ENCODE measurements at regions not wholly inside any gene's neighbourhood (a gene's known extent, or its start where the extent isn't known, plus 50 kb on each side); places are given as distances from the start of the nearest gene placed in this dataset.
"Not testable (repeated sequence)": the region's sequence is repeated elsewhere in the genome, so short reads cannot be mapped to it uniquely, and the experiment has no call there.

GRCh38 chr3:98710067-98710659 is 53.0 kb upstream of the ST3GAL6 start:
- H3K27me3 ChIP-seq (ENCODE audit: control insufficient read depth, insufficient read depth, low read length) = no peaks in the 10 kb centered on the region
- no peaks in the 10 kb centered on the region for H3K9me3 ChIP-seq (ENCODE audit: control insufficient read depth, insufficient read depth, low read length)
- DNase-seq (no peak), ATAC-seq (no peak)
- Mint-ChIP-seq H3K4me3 (no peak overlapping the region), H3K4me1 (no peaks in the 10 kb centered on the region), H3K27ac (no peak overlapping the region), H3K9me3 (no peaks in the 10 kb centered on the region), H3K36me3 (no peaks in the 10 kb centered on the region), H3K27me3 (ENCODE audit: low read depth in 2 of 2) (no peaks in the 10 kb centered on the region)
- intact Hi-C loops (cut with micrococcal nuclease) = no loop called here
- no peak for TF ChIP-seq CTCF (IDR thresholded peaks at IDR 0.05)
- no peaks in the 10 kb centered on the region for H3K36me3 ChIP-seq (ENCODE audit: control insufficient read depth, insufficient read depth, low read length)
- H3K27ac ChIP-seq (ENCODE audit: low read length) = no peak overlapping the region
- H3K4me3 ChIP-seq (ENCODE audit: low read length) = no peak overlapping the region
- WGBS (ENCODE audit: insufficient coverage) = 80% methylated on average over 1 of the region's 3 CpGs
- no peaks in the 10 kb centered on the region for H3K4me1 ChIP-seq (ENCODE audit: control insufficient read depth, insufficient read depth, low read length)

- Mint-ChIP-seq H3K9me3 (no peaks in the 10 kb centered on the region), H3K4me1 (no peaks in the 10 kb centered on the region), H3K27me3 (ENCODE audit: low read depth in 2 of 2) (no peaks in the 10 kb centered on the region), H3K4me3 (no peak overlapping the region), H3K36me3 (no peaks in the 10 kb centered on the region), H3K27ac (no peak overlapping the region)
- no peak for ATAC-seq
- H3K27me3 ChIP-seq (ENCODE audit: control insufficient read depth, insufficient read depth, low read length) = no peaks in the 10 kb centered on the region
- H3K4me1 ChIP-seq (ENCODE audit: control insufficient read depth, insufficient read depth, low read length) = no peaks in the 10 kb centered on the region
- no peak for TF ChIP-seq CTCF (IDR thresholded peaks at IDR 0.05)
- no peak overlapping the region for H3K4me3 ChIP-seq (ENCODE audit: low read length)
- no peak for DNase-seq
- WGBS (ENCODE audit: insufficient coverage) = 76% methylated on average over 2 of the region's 2 CpGs
- no peaks in the 10 kb centered on the region for H3K36me3 ChIP-seq (ENCODE audit: control insufficient read depth, insufficient read depth, low read length)
- intact Hi-C loops (cut with micrococcal nuclease) = no loop called here
- H3K27ac ChIP-seq (ENCODE audit: low read length) = no peak overlapping the region
- no peaks in the 10 kb centered on the region for H3K9me3 ChIP-seq (ENCODE audit: control insufficient read depth, insufficient read depth, low read length)
Measured at GRCh38 chr3:98711426-98711825, 51.7 kb upstream of the ST3GAL6 start.

GRCh38 chr3:98712726-98713125 is 50.4 kb upstream of the ST3GAL6 start:
- Histone ChIP-seq H3K27me3 (ENCODE audit: control insufficient read depth, insufficient read depth, low read length) (no peaks in the 10 kb centered on the region), H3K4me1 (ENCODE audit: control insufficient read depth, insufficient read depth, low read length) (no peaks in the 10 kb centered on the region), H3K36me3 (ENCODE audit: control insufficient read depth, insufficient read depth, low read length) (no peaks in the 10 kb centered on the region), H3K9me3 (ENCODE audit: control insufficient read depth, insufficient read depth, low read length) (no peaks in the 10 kb centered on the region), H3K4me3 (ENCODE audit: low read length) (no peak overlapping the region), H3K27ac (ENCODE audit: low read length) (no peak overlapping the region)
- WGBS (ENCODE audit: insufficient coverage) = 98% methylated on average over 6 of the region's 6 CpGs
- Mint-ChIP-seq H3K27me3 (ENCODE audit: low read depth in 2 of 2) (no peaks in the 10 kb centered on the region), H3K4me3 (no peak overlapping the region), H3K9me3 (peaks cover 0 to 2% of the 10 kb centered on the region in 2 donors), H3K4me1 (no peaks in the 10 kb centered on the region), H3K27ac (no peak overlapping the region), H3K36me3 (no peaks in the 10 kb centered on the region)
- no peak for TF ChIP-seq CTCF (IDR thresholded peaks at IDR 0.05)
- DNase-seq (no peak), ATAC-seq (no peak)
- intact Hi-C loops (cut with micrococcal nuclease) = no loop called here

GRCh38 chr3:98713332-98713731 is 49.8 kb upstream of the ST3GAL6 start:
- H3K4me1 ChIP-seq (ENCODE audit: control insufficient read depth, insufficient read depth, low read length); H3K27me3 ChIP-seq (ENCODE audit: control insufficient read depth, insufficient read depth, low read length); intact Hi-C loops (cut with micrococcal nuclease); H3K27ac Mint-ChIP-seq; H3K4me1 Mint-ChIP-seq; DNase-seq; H3K4me3 ChIP-seq (ENCODE audit: low read length); H3K9me3 Mint-ChIP-seq; H3K27me3 Mint-ChIP-seq (ENCODE audit: low read depth in 2 of 2); H3K36me3 ChIP-seq (ENCODE audit: control insufficient read depth, insufficient read depth, low read length); H3K4me3 Mint-ChIP-seq; ATAC-seq; H3K27ac ChIP-seq (ENCODE audit: low read length); H3K9me3 ChIP-seq (ENCODE audit: control insufficient read depth, insufficient read depth, low read length); H3K36me3 Mint-ChIP-seq: not testable (repeated sequence)
- WGBS (ENCODE audit: insufficient coverage) = 89% methylated on average over 5 of the region's 5 CpGs

All from natural killer cell (primary cell).